Ectodermal cell (in vitro differentiated cells): ENCODE measurements at regions not wholly inside any gene's neighbourhood (a gene's known extent, or its start where the extent isn't known, plus 50 kb on each side); places are given as distances from the start of the nearest gene placed in this dataset.
A peak's percentile ranks its signal among the peaks of the same experiment; 100 is the strongest.

ENCODE experiments used
- H3K27ac ChIP-seq: 2 replicates; pipeline ENCODE4 v1.7.0; 2013; ENCODE audit warnings: mild to moderate bottlenecking, low read depth, low read length; ENCODE audit not compliant: insufficient read depth, poor library complexity, severe bottlenecking
- H3K27me3 ChIP-seq: 2 replicates; pipeline ENCODE4 v1.7.0; 2013; ENCODE audit warnings: mild to moderate bottlenecking, low read length; ENCODE audit not compliant: insufficient read depth, control insufficient read depth, poor library complexity, severe bottlenecking
- H3K36me3 ChIP-seq: one replicate; pipeline ENCODE4 v1.7.0; 2013; ENCODE audit warnings: low read length; ENCODE audit not compliant: control insufficient read depth, insufficient read depth
- H3K4me1 ChIP-seq: one replicate; pipeline ENCODE4 v1.7.0; 2013; ENCODE audit warnings: low read length; ENCODE audit not compliant: control insufficient read depth, insufficient read depth
- H3K4me3 ChIP-seq: 2 replicates; pipeline ENCODE4 v1.7.0; 2013; ENCODE audit warnings: low read depth, low read length, control low read depth; ENCODE audit not compliant: insufficient read depth
- H3K9me3 ChIP-seq: 2 replicates; pipeline ENCODE4 v1.7.0; 2013; ENCODE audit warnings: mild to moderate bottlenecking, low read length, moderate library complexity; ENCODE audit not compliant: control insufficient read depth
- WGBS, 2 experiments: methylation state at CpG; one replicate each; pipeline ENCODE4 v1.1.7; 2013; ENCODE audit warnings: missing lambda C conversion rate in 2 of 2; 5-methylcytosine and 5-hydroxymethylcytosine counted together

- peaks cover 3% of the 10 kb centered on the region for H3K27me3 ChIP-seq
- H3K36me3 ChIP-seq = no peaks in the 10 kb centered on the region
- no peak overlapping the region for H3K27ac ChIP-seq
- no peaks in the 10 kb centered on the region for H3K9me3 ChIP-seq
- H3K4me3 ChIP-seq = no peak overlapping the region
- WGBS, 2 experiments = 89 to 92% methylated on average over 4 of the region's 4 CpGs
- peaks cover 3% of the 10 kb centered on the region for H3K4me1 ChIP-seq
Measured at GRCh38 chr11:115766561-115766960, 262.3 kb upstream of the CADM1 start.

- Histone ChIP-seq H3K27ac (no peak overlapping the region), H3K4me1 (peaks cover 3% of the 10 kb centered on the region), H3K4me3 (no peak overlapping the region), H3K9me3 (no peaks in the 10 kb centered on the region), H3K27me3 (peaks cover 4% of the 10 kb centered on the region), H3K36me3 (no peaks in the 10 kb centered on the region)
- WGBS, 2 experiments = 93 to 94% methylated on average over 6 of the region's 6 CpGs
Measured at GRCh38 chr11:115765803-115766239, 261.6 kb upstream of the CADM1 start.

GRCh38 chr11:115764176-115764575 is 260.0 kb upstream of the CADM1 start:
- Histone ChIP-seq H3K4me3 (no peak overlapping the region), H3K36me3 (no peaks in the 10 kb centered on the region), H3K27me3 (peaks cover 20% of the 10 kb centered on the region), H3K9me3 (no peaks in the 10 kb centered on the region), H3K27ac (no peak overlapping the region), H3K4me1 (peaks cover 8% of the 10 kb centered on the region)
- 78 to 83% methylated on average over 7 of the region's 7 CpGs for WGBS, 2 experiments

- peaks cover 34% of the 10 kb centered on the region for H3K27me3 ChIP-seq
Measured at GRCh38 chr11:115761817-115762216, 257.6 kb upstream of the CADM1 start.

GRCh38 chr11:115761348-115761747 is 257.1 kb upstream of the CADM1 start:
- no peaks in the 10 kb centered on the region for H3K36me3 ChIP-seq
- no peak overlapping the region for H3K4me3 ChIP-seq
- 70 to 79% methylated on average over 1 of the region's 1 CpG for WGBS, 2 experiments
- no peak overlapping the region for H3K27ac ChIP-seq
- H3K27me3 ChIP-seq = peaks cover 34% of the 10 kb centered on the region
- H3K4me1 ChIP-seq = peaks cover 8% of the 10 kb centered on the region
- no peaks in the 10 kb centered on the region for H3K9me3 ChIP-seq

More at GRCh38 chr11:115761817-115762216, 257.6 kb upstream of the CADM1 start:
- H3K36me3 ChIP-seq = no peaks in the 10 kb centered on the region
- WGBS, 2 experiments = 85 to 100% methylated on average over 1 of the region's 1 CpG
- H3K9me3 ChIP-seq = no peaks in the 10 kb centered on the region
- no peak overlapping the region for H3K4me3 ChIP-seq
- H3K4me1 ChIP-seq = peaks cover 8% of the 10 kb centered on the region
- H3K27ac ChIP-seq = no peak overlapping the region

- WGBS, 2 experiments = 36 to 37% methylated on average over 18 to 19 of the region's 19 CpGs
Measured at GRCh38 chr11:115760461-115761320, 256.5 kb upstream of the CADM1 start.

GRCh38 chr11:115759622-115760460 is 255.6 kb upstream of the CADM1 start:
- WGBS, 2 experiments = 3 to 5% methylated on average over 66 to 67 of the region's 70 CpGs
- Histone ChIP-seq H3K9me3 (no peaks in the 10 kb centered on the region), H3K27ac (no peak overlapping the region), H3K4me3 (peak overlapping the region; percentile 51), H3K36me3 (no peaks in the 10 kb centered on the region), H3K4me1 (peaks cover 8% of the 10 kb centered on the region), H3K27me3 (peaks cover 31% of the 10 kb centered on the region)

More at GRCh38 chr11:115760461-115761320, 256.5 kb upstream of the CADM1 start:
- Histone ChIP-seq H3K4me3 (peak overlapping the region; percentile 51), H3K4me1 (peaks cover 8% of the 10 kb centered on the region), H3K9me3 (no peaks in the 10 kb centered on the region), H3K27me3 (peaks cover 34% of the 10 kb centered on the region), H3K27ac (no peak overlapping the region), H3K36me3 (no peaks in the 10 kb centered on the region)

- Histone ChIP-seq H3K36me3 (no peaks in the 10 kb centered on the region), H3K4me3 (no peak overlapping the region), H3K9me3 (no peaks in the 10 kb centered on the region), H3K4me1 (peaks cover 5% of the 10 kb centered on the region), H3K27me3 (peaks cover 31% of the 10 kb centered on the region), H3K27ac (no peak overlapping the region)
- WGBS, 2 experiments = 89 to 92% methylated on average over 8 of the region's 8 CpGs
Measured at GRCh38 chr11:115758011-115758410, 253.8 kb upstream of the CADM1 start.

- Histone ChIP-seq H3K27ac (no peak overlapping the region), H3K4me3 (no peak overlapping the region), H3K9me3 (no peaks in the 10 kb centered on the region), H3K4me1 (no peaks in the 10 kb centered on the region), H3K27me3 (no peaks in the 10 kb centered on the region), H3K36me3 (no peaks in the 10 kb centered on the region)
- WGBS, 2 experiments = 36 to 37% methylated on average over 4 to 5 of the region's 6 CpGs
Measured at GRCh38 chr11:115751243-115752015, 247.2 kb upstream of the CADM1 start.
